BJ (cell line): ENCODE measurements at regions not wholly inside any gene's neighbourhood (a gene's known extent, or its start where the extent isn't known, plus 50 kb on each side); places are given as distances from the start of the nearest gene placed in this dataset.

ENCODE experiments used
- CTCF ChIA-PET: fragments of 350-600 bp; formaldehyde crosslinking; extraction: SDS; loops from one replicate; lab custom pipeline; 2021; ENCODE audit warnings: antibody characterized with exemption, inconsistent platforms; lab: Yijun Ruan, JAX
- POLR2A ChIA-PET: fragments of 300-600 bp; sonication (Branson Sonifier 250); formaldehyde crosslinking; extraction: SDS; loops from one replicate; lab custom pipeline; 2021; ENCODE audit warnings: antibody characterized with exemption; lab: Charles Lee
- DNase-seq: peaks from one replicate; pipeline ENCODE4 v3.0.0-alpha.2; 2011; ENCODE audit warnings: low read depth
- H3K27me3 ChIP-seq: 2 replicates; pipeline ENCODE4 v1.6.0; 2011; ENCODE audit warnings: low read length; ENCODE audit not compliant: control insufficient read depth, insufficient read depth
- H3K36me3 ChIP-seq: 2 replicates; pipeline ENCODE4 v1.5.1; 2011; ENCODE audit warnings: low read length; ENCODE audit not compliant: control insufficient read depth, insufficient read depth
- H3K4me3 ChIP-seq: 2 replicates; pipeline ENCODE4 v1.5.1; 2011; ENCODE audit warnings: low read depth, mild to moderate bottlenecking, control low read depth, low read length
- TF ChIP-seq, protein P1 (sequence below): IDR thresholded peaks from 2 replicates; pipeline ENCODE4 v1.5.1; 2011; ENCODE audit warnings: low read depth, mild to moderate bottlenecking, control low read depth, inconsistent platforms, low read length, moderate library complexity; ENCODE audit not compliant: insufficient read depth

DNA sequence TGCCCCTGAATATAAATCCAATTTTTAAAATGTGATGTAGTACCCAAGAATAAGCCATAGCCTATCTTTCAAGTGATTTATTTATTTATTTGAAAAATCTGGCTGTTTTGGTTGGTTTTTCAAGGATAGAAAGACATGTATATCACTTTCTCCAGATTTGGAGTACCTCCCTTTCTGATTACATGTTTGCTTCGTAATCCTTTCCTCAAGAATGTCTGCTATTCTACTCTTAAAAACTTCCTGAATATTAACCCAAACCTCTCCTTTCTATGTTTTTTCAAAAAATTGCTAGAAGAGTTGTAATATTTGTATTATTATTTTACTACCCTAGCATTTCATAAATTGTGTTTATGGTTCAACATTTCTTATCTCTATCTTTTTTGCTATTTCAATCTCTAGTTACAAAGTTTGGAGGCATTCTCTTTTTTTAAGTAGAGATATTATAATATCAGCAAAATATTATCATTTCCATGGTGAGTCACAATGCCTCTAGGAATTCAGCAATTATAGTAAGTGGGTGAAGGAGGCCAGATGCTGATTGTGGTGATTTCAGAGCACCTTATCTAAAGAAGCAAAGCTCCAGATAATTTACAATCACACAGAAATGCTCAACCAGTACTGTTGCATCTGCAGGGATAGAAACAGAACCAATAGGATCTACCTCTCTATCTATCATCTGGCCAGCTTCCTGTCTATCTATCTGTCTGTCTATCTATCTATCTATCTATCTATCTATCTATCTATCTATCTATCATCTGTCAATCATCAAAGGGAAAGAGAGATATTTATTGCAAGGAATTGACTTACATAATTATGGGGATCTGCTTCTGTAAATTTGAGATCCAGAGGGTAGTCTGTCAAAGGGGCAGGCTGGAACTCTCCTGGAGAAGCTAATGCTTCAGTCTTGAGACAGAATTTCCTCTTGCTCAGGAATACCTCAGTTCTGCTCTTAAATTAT lies 412.5 kb upstream of the SEMA3C start:
- Histone ChIP-seq H3K36me3 (no peaks in the 10 kb centered on the region), H3K4me3 (no peak overlapping the region), H3K27me3 (no peaks in the 10 kb centered on the region)
- TF ChIP-seq, protein P1, sequence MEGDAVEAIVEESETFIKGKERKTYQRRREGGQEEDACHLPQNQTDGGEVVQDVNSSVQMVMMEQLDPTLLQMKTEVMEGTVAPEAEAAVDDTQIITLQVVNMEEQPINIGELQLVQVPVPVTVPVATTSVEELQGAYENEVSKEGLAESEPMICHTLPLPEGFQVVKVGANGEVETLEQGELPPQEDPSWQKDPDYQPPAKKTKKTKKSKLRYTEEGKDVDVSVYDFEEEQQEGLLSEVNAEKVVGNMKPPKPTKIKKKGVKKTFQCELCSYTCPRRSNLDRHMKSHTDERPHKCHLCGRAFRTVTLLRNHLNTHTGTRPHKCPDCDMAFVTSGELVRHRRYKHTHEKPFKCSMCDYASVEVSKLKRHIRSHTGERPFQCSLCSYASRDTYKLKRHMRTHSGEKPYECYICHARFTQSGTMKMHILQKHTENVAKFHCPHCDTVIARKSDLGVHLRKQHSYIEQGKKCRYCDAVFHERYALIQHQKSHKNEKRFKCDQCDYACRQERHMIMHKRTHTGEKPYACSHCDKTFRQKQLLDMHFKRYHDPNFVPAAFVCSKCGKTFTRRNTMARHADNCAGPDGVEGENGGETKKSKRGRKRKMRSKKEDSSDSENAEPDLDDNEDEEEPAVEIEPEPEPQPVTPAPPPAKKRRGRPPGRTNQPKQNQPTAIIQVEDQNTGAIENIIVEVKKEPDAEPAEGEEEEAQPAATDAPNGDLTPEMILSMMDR = no peak
- no peak for DNase-seq
- ChIA-PET CTCF (interaction anchor here (0.5 to 1.3 kb wide), 2 partner anchors 9 to 15 kb away, joined by 3 to 4 read pairs; no protein-coding TSS in a partner anchor), POLR2A (interaction anchor here (0.8 kb wide), 1 partner anchor 609 kb away, joined by 3 read pairs; no protein-coding TSS in a partner anchor)

DNA sequence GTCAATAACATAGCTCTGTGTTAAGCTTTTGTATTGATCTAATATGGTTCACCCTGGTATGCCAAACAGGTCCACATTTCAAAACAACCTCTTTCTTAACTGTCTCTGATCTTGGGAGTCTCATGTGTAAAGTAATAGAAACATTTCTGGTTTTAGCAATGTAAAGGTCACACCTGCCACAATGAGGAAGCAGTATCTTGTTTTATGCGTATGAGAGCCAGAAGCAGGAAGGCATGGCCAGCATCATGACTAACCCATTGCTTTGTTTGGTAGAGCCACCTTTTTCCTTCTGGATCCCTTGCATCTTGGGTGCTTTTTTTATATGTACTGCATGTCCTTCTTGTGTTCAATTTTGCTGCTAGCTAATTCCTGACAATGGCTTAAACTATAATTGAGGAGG lies 411.3 kb upstream of the SEMA3C start:
- CTCF ChIA-PET = interaction anchor here (0.6 kb wide), 1 partner anchor 1227 kb away, joined by 3 read pairs; no protein-coding TSS in a partner anchor
- no peaks in the 10 kb centered on the region for H3K27me3 ChIP-seq
- POLR2A ChIA-PET = no interaction called here
- H3K36me3 ChIP-seq = no peaks in the 10 kb centered on the region
- TF ChIP-seq, protein P1 = no peak
- H3K4me3 ChIP-seq = no peak overlapping the region
- DNase-seq = no peak

DNA sequence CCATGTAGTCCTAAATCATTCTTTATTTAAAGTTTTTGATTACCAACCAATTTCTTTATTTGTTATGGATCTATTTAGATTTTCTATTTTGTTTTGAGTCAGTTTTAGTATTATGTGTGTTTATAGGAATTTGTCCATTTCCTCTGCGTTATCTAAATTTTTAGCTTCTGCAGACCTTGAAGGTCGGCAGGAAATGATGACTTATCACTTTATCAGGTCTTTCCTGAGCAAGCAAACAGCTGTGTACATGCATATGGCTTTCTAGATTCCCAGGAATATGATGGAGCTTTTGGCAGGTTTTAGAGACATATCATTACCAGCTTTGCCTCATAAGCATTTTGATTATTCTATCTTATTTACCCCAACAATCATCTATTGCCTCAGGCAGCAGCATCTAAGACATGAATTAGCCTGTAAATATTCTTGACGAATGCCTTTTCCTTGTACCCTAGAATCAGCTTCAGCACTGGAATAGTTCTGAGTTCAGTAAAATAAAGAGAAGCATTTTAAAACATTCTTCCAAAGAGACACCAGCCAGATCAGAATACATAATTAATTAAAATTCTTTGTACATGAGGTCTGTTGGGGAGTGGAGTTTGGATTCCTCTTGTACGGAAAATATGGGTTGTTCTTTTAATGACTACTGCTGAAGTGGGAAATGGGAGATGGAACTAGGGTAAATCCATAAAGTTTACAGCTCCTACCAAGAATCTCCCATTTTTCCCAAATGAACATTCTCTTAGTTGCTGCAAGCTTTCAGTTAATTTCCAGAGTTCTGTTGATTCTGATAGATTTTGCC lies 408.8 kb upstream of the SEMA3C start:
- POLR2A ChIA-PET = no interaction called here
- CTCF ChIA-PET = interaction anchor here (1.1 kb wide), 1 partner anchor 24 kb away, joined by 3 read pairs; no protein-coding TSS in a partner anchor
- Histone ChIP-seq H3K36me3 (no peaks in the 10 kb centered on the region), H3K4me3 (no peak overlapping the region), H3K27me3 (no peaks in the 10 kb centered on the region)
- peak; percentile 14 for DNase-seq
- TF ChIP-seq, protein P1 = no peak

DNA sequence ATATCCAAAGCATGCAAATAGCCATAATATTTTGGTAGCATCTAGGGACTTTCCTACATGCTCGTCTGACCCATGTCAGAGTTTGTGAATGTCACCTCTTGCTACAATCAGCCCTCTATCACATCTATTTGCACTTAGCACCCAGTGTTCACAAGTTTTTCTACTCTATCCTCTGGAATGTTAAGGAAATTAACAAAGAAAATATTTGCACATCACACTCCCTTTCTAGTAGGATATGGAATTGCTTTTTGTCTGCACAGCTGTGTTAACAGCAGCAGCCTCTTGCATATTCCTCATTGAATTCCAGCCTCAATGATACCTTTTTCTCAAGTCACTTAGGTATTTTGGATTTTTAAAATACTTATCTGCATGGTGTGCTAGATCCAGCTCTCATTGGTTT lies 403.1 kb upstream of the SEMA3C start:
- Histone ChIP-seq H3K27me3 (no peaks in the 10 kb centered on the region), H3K4me3 (no peak overlapping the region), H3K36me3 (no peaks in the 10 kb centered on the region)
- TF ChIP-seq, protein P1 = no peak
- no peak for DNase-seq
- POLR2A ChIA-PET = no interaction called here
- CTCF ChIA-PET = no interaction called here

DNA sequence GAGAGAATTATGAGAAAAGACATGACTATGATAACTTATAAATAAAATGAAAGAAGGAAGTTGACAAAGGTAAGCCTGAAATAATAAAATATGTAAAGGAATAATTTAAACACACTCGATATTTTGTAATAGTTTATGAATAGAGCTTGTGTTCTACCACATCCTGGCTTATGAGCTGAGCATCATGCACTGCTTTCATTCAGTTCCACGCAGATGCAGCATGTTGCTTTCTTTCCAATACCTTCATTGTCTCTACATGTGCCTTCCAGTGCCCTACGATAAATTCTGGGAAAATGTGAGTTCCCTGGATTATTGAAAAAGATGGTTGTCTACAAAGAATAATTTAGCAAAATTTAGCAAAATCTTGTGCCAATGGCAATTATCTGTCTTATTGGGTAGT lies 398.9 kb upstream of the SEMA3C start:
- TF ChIP-seq, protein P1 = no peak
- DNase-seq = no peak
- Histone ChIP-seq H3K36me3 (no peaks in the 10 kb centered on the region), H3K27me3 (no peaks in the 10 kb centered on the region), H3K4me3 (no peak overlapping the region)
- ChIA-PET CTCF (no interaction called here), POLR2A (no interaction called here)
